SJCRH30 (cell line): ENCODE measurements at regions not wholly inside any gene's neighbourhood (a gene's known extent, or its start where the extent isn't known, plus 50 kb on each side); places are given as distances from the start of the nearest gene placed in this dataset.
"Not testable (repeated sequence)": the region's sequence is repeated elsewhere in the genome, so short reads cannot be mapped to it uniquely, and the experiment has no call there.

Experiments
- DNase-seq, 2 experiments: peaks; one replicate each; pipeline ENCODE4 v3.0.0-alpha.2; 2015 to 2020
- H3K27ac ChIP-seq: fragments of 250-450 bp; sonication (Bioruptor Pico); 2 replicates; pipeline ENCODE4 v1.5.1; 2020; ENCODE audit warnings: mild to moderate bottlenecking, moderate library complexity
- H3K27me3 ChIP-seq: fragments of 250-450 bp; sonication (Bioruptor Pico); 2 replicates; pipeline ENCODE4 v1.5.1; 2020; ENCODE audit warnings: mild to moderate bottlenecking, moderate library complexity
- H3K36me3 ChIP-seq: fragments of 250-450 bp; sonication (Bioruptor Pico); 2 replicates; pipeline ENCODE4 v1.5.1; 2020; ENCODE audit warnings: mild to moderate bottlenecking, moderate library complexity
- H3K4me1 ChIP-seq: fragments of 250-450 bp; sonication (Bioruptor Pico); 2 replicates; pipeline ENCODE4 v1.5.1; 2020; ENCODE audit warnings: mild to moderate bottlenecking, moderate library complexity
- H3K4me3 ChIP-seq: fragments of 250-450 bp; sonication (Bioruptor Pico); 2 replicates; pipeline ENCODE4 v1.5.1; 2020; ENCODE audit warnings: mild to moderate bottlenecking, moderate library complexity
- H3K9me3 ChIP-seq: fragments of 250-450 bp; sonication (Bioruptor Pico); replicated peaks from 2 replicates; pipeline ENCODE4 v1.5.1; 2020; ENCODE audit warnings: mild to moderate bottlenecking, moderate library complexity

- DNase-seq: peak; percentile 64 to 83
- Histone ChIP-seq H3K9me3 (no peaks in the 10 kb centered on the region), H3K27me3 (no peaks in the 10 kb centered on the region), H3K36me3 (no peaks in the 10 kb centered on the region), H3K4me1 (peaks cover 10% of the 10 kb centered on the region), H3K27ac (no peak overlapping the region), H3K4me3 (no peak overlapping the region)
These were observed 108.5 kb upstream of the ALX4 start for GRCh38 chr11:44418456-44418830.

GRCh38 chr11:44421090-44421675 is 111.2 kb upstream of the ALX4 start:
- Histone ChIP-seq H3K4me3 (no peak overlapping the region), H3K4me1 (peaks cover 10% of the 10 kb centered on the region), H3K27ac (no peak overlapping the region), H3K27me3 (no peaks in the 10 kb centered on the region), H3K9me3 (no peaks in the 10 kb centered on the region), H3K36me3 (no peaks in the 10 kb centered on the region)
- peak in 1 of 2 experiments; percentile 38 for DNase-seq

- H3K4me1 ChIP-seq: peaks cover 4% of the 10 kb centered on the region
- H3K27me3 ChIP-seq: no peaks in the 10 kb centered on the region
- no peaks in the 10 kb centered on the region for H3K9me3 ChIP-seq
- no peak overlapping the region for H3K27ac ChIP-seq
- DNase-seq: no peak
- no peak overlapping the region for H3K4me3 ChIP-seq
- H3K36me3 ChIP-seq: no peaks in the 10 kb centered on the region
These were observed 113.3 kb upstream of the ALX4 start for GRCh38 chr11:44423289-44423688.

GRCh38 chr11:44424841-44425240 is 114.9 kb upstream of the ALX4 start:
- Histone ChIP-seq H3K27ac (no peak overlapping the region), H3K36me3 (no peaks in the 10 kb centered on the region), H3K9me3 (no peaks in the 10 kb centered on the region), H3K4me3 (no peak overlapping the region), H3K27me3 (no peaks in the 10 kb centered on the region), H3K4me1 (no peaks in the 10 kb centered on the region)
- no peak for DNase-seq

GRCh38 chr11:44426119-44426518 is 116.2 kb upstream of the ALX4 start:
- no peak for DNase-seq
- no peak overlapping the region for H3K4me3 ChIP-seq
- H3K27ac ChIP-seq: no peak overlapping the region
- H3K4me1 ChIP-seq: no peaks in the 10 kb centered on the region
- H3K27me3 ChIP-seq: no peaks in the 10 kb centered on the region
- no peaks in the 10 kb centered on the region for H3K36me3 ChIP-seq
- H3K9me3 ChIP-seq: no peaks in the 10 kb centered on the region

- Histone ChIP-seq H3K4me3 (no peak overlapping the region), H3K36me3 (no peaks in the 10 kb centered on the region), H3K27ac (no peak overlapping the region), H3K9me3 (no peaks in the 10 kb centered on the region), H3K4me1 (no peaks in the 10 kb centered on the region), H3K27me3 (no peaks in the 10 kb centered on the region)
- no peak for DNase-seq
These were observed 117.0 kb upstream of the ALX4 start for GRCh38 chr11:44426958-44427357.

- DNase-seq: peak in 1 of 2 experiments; percentile 45
- Histone ChIP-seq H3K27me3 (no peaks in the 10 kb centered on the region), H3K4me1 (no peaks in the 10 kb centered on the region), H3K27ac (no peak overlapping the region), H3K36me3 (no peaks in the 10 kb centered on the region), H3K9me3 (no peaks in the 10 kb centered on the region), H3K4me3 (no peak overlapping the region)
These were observed 117.5 kb upstream of the ALX4 start for GRCh38 chr11:44427432-44427831.

GRCh38 chr11:44430140-44430539 is 120.2 kb upstream of the ALX4 start:
- Histone ChIP-seq H3K27me3 (no peaks in the 10 kb centered on the region), H3K9me3 (no peaks in the 10 kb centered on the region), H3K27ac (no peak overlapping the region), H3K36me3 (no peaks in the 10 kb centered on the region), H3K4me1 (no peaks in the 10 kb centered on the region), H3K4me3 (no peak overlapping the region)
- DNase-seq: no peak

GRCh38 chr11:44434191-44434590 is 124.3 kb upstream of the ALX4 start:
- no peaks in the 10 kb centered on the region; the same call in 1 of the 2 replicates for H3K36me3 ChIP-seq
- DNase-seq: no peak
- H3K27ac ChIP-seq: no peak overlapping the region
- no peaks in the 10 kb centered on the region for H3K27me3 ChIP-seq
- no peaks in the 10 kb centered on the region for H3K9me3 ChIP-seq
- no peaks in the 10 kb centered on the region for H3K4me1 ChIP-seq
- H3K4me3 ChIP-seq: no peak overlapping the region

- no peak overlapping the region for H3K27ac ChIP-seq
- H3K4me3 ChIP-seq: no peak overlapping the region
- no peak for DNase-seq
- no peaks in the 10 kb centered on the region for H3K27me3 ChIP-seq
- H3K9me3 ChIP-seq: peaks cover 2% of the 10 kb centered on the region
- H3K4me1 ChIP-seq: no peaks in the 10 kb centered on the region
- no peaks in the 10 kb centered on the region; the same call in 1 of the 2 replicates for H3K36me3 ChIP-seq
These were observed 127.2 kb upstream of the ALX4 start for GRCh38 chr11:44437122-44437521.

- H3K4me1 ChIP-seq, DNase-seq, H3K9me3 ChIP-seq, H3K36me3 ChIP-seq, H3K27me3 ChIP-seq, H3K4me3 ChIP-seq, H3K27ac ChIP-seq: not testable (repeated sequence)
These were observed 122.4 kb upstream of the CD82 start for GRCh38 chr11:44442893-44443673.

- Histone ChIP-seq H3K27me3 (no peaks in the 10 kb centered on the region), H3K27ac (no peak overlapping the region), H3K9me3 (peaks cover 7% of the 10 kb centered on the region), H3K4me3 (no peak overlapping the region), H3K4me1 (peaks cover 3% of the 10 kb centered on the region; the same call in 1 of the 2 replicates), H3K36me3 (no peaks in the 10 kb centered on the region)
- peak; percentile 58 to 87 for DNase-seq
These were observed 121.4 kb upstream of the CD82 start for GRCh38 chr11:44443836-44444769.

- no peak overlapping the region for H3K4me3 ChIP-seq
- no peaks in the 10 kb centered on the region for H3K36me3 ChIP-seq
- peaks cover 3% of the 10 kb centered on the region; the same call in 1 of the 2 replicates for H3K4me1 ChIP-seq
- DNase-seq: no peak
- H3K27me3 ChIP-seq: no peaks in the 10 kb centered on the region
- H3K27ac ChIP-seq: no peak overlapping the region
- H3K9me3 ChIP-seq: peaks cover 7% of the 10 kb centered on the region
These were observed 120.6 kb upstream of the CD82 start for GRCh38 chr11:44444770-44445321.

GRCh38 chr11:44445500-44446365 is 119.7 kb upstream of the CD82 start:
- no peak for DNase-seq
- Histone ChIP-seq H3K9me3 (peaks cover 7% of the 10 kb centered on the region), H3K27me3 (no peaks in the 10 kb centered on the region), H3K4me3 (no peak overlapping the region), H3K4me1 (peaks cover 3% of the 10 kb centered on the region; the same call in 1 of the 2 replicates), H3K36me3 (no peaks in the 10 kb centered on the region), H3K27ac (no peak overlapping the region)
